DOHH2 (cell line): ENCODE measurements at regions not wholly inside any gene's neighbourhood (a gene's known extent, or its start where the extent isn't known, plus 50 kb on each side); places are given as distances from the start of the nearest gene placed in this dataset.

Experiments
- EZH2phosphoT487 ChIP-seq: fragments of 200-600 bp; sonication (generic); IDR thresholded peaks from 2 replicates; pipeline ENCODE4 v1.6.1; 2017; ENCODE audit warnings: borderline replicate concordance, mild to moderate bottlenecking, antibody characterized with exemption, low read length, moderate library complexity, mixed read lengths
- TF ChIP-seq, protein P1 (sequence below): fragments of 200-600 bp; sonication (generic); IDR thresholded peaks from one replicate; pipeline ENCODE4 v1.5.1; 2014; ENCODE audit warnings: antibody characterized with exemption, mild to moderate bottlenecking, low read depth, low read length; ENCODE audit not compliant: poor library complexity, severe bottlenecking

GRCh38 chr5:39658866-39659265 is 234.1 kb upstream of the DAB2 start:
- TF ChIP-seq, protein P1, sequence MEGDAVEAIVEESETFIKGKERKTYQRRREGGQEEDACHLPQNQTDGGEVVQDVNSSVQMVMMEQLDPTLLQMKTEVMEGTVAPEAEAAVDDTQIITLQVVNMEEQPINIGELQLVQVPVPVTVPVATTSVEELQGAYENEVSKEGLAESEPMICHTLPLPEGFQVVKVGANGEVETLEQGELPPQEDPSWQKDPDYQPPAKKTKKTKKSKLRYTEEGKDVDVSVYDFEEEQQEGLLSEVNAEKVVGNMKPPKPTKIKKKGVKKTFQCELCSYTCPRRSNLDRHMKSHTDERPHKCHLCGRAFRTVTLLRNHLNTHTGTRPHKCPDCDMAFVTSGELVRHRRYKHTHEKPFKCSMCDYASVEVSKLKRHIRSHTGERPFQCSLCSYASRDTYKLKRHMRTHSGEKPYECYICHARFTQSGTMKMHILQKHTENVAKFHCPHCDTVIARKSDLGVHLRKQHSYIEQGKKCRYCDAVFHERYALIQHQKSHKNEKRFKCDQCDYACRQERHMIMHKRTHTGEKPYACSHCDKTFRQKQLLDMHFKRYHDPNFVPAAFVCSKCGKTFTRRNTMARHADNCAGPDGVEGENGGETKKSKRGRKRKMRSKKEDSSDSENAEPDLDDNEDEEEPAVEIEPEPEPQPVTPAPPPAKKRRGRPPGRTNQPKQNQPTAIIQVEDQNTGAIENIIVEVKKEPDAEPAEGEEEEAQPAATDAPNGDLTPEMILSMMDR: no peak
- no peak for TF ChIP-seq EZH2phosphoT487
